ENCODE measurements at regions not wholly inside any gene's neighbourhood (a gene's known extent, or its start where the extent isn't known, plus 50 kb on each side); places are given as distances from the start of the nearest gene placed in this dataset.

GRCh38 chr1:5456090-5456811 is 536.0 kb downstream of the NPHP4 start:
- FAIRE-seq: no peak
- DNase-seq (ENCODE audit: low spot score in 2 of 2): no peak

GRCh38 chr1:5455651-5456050 is 536.6 kb downstream of the NPHP4 start:
- DNase-seq (ENCODE audit: low spot score in 2 of 2) (no peak), FAIRE-seq (no peak)

GRCh38 chr1:5455056-5455455 is 537.2 kb downstream of the NPHP4 start:
- DNase-seq (ENCODE audit: low spot score in 2 of 2): no peak
- no peak for FAIRE-seq

- FAIRE-seq (no peak), DNase-seq (ENCODE audit: low spot score in 2 of 2) (no peak)
These were observed 538.9 kb downstream of the NPHP4 start for GRCh38 chr1:5453347-5453746.

GRCh38 chr1:5451671-5452070 is 540.6 kb downstream of the NPHP4 start:
- FAIRE-seq: no peak
- no peak for DNase-seq (ENCODE audit: low spot score in 2 of 2)

GRCh38 chr1:5448486-5448885 is 543.7 kb downstream of the NPHP4 start:
- DNase-seq (ENCODE audit: low spot score in 2 of 2) (no peak), FAIRE-seq (no peak)

- no peak for DNase-seq (ENCODE audit: low spot score in 2 of 2)
These were observed 544.7 kb downstream of the NPHP4 start for GRCh38 chr1:5447503-5447960.

GRCh38 chr1:5444396-5444795 is 547.8 kb downstream of the NPHP4 start:
- no peak for FAIRE-seq
- no peak for DNase-seq (ENCODE audit: low spot score in 2 of 2)

More at GRCh38 chr1:5447503-5447960, 544.7 kb downstream of the NPHP4 start:
- no peak for FAIRE-seq

- FAIRE-seq (no peak), DNase-seq (ENCODE audit: low spot score in 2 of 2) (no peak)
These were observed 555.4 kb downstream of the NPHP4 start for GRCh38 chr1:5436808-5437207.

- DNase-seq (ENCODE audit: low spot score in 2 of 2) (no peak), FAIRE-seq (no peak)
These were observed 556.8 kb downstream of the NPHP4 start for GRCh38 chr1:5435414-5435813.

GRCh38 chr1:5432436-5432835 is 559.8 kb downstream of the NPHP4 start:
- FAIRE-seq: no peak

GRCh38 chr1:5430911-5431697 is 561.1 kb downstream of the NPHP4 start:
- DNase-seq (ENCODE audit: low spot score in 2 of 2) (no peak), FAIRE-seq (no peak)

More at GRCh38 chr1:5432436-5432835, 559.8 kb downstream of the NPHP4 start:
- no peak for DNase-seq (ENCODE audit: low spot score in 2 of 2)

GRCh38 chr1:5430136-5430535 is 562.1 kb downstream of the NPHP4 start:
- no peak for FAIRE-seq
- no peak for DNase-seq (ENCODE audit: low spot score in 2 of 2)

GRCh38 chr1:5428351-5428750 is 563.9 kb downstream of the NPHP4 start:
- FAIRE-seq (no peak), DNase-seq (ENCODE audit: low spot score in 2 of 2) (no peak)

- FAIRE-seq (no peak), DNase-seq (ENCODE audit: low spot score in 2 of 2) (peak in 1 of 2 donors; percentile 16)
These were observed 565.1 kb downstream of the NPHP4 start for GRCh38 chr1:5427026-5427613.

GRCh38 chr1:5424802-5425703 is 567.2 kb downstream of the NPHP4 start:
- no peak for FAIRE-seq
- no peak for DNase-seq (ENCODE audit: low spot score in 2 of 2)

- no peak for FAIRE-seq
- DNase-seq (ENCODE audit: low spot score in 2 of 2): no peak
These were observed 569.1 kb downstream of the NPHP4 start for GRCh38 chr1:5423109-5423508.

GRCh38 chr1:5419501-5419900 is 572.7 kb downstream of the NPHP4 start:
- FAIRE-seq (no peak), DNase-seq (ENCODE audit: low spot score in 2 of 2) (no peak)

- FAIRE-seq: no peak
- DNase-seq (ENCODE audit: low spot score in 2 of 2): no peak
These were observed 575.7 kb downstream of the NPHP4 start for GRCh38 chr1:5416518-5416917.

- DNase-seq (ENCODE audit: low spot score in 2 of 2): no peak
- FAIRE-seq: no peak
These were observed 576.6 kb downstream of the NPHP4 start for GRCh38 chr1:5415606-5416005.
